NAMALWA (cell line): ENCODE measurements at regions not wholly inside any gene's neighbourhood (a gene's known extent, or its start where the extent isn't known, plus 50 kb on each side); places are given as distances from the start of the nearest gene placed in this dataset.
"Not testable (repeated sequence)": the region's sequence is repeated elsewhere in the genome, so short reads cannot be mapped to it uniquely, and the experiment has no call there.

Experiments
- DNase-seq: peaks from one replicate; pipeline ENCODE4 v3.0.0-alpha.2; 2015; ENCODE audit warnings: low spot score

- no peak for DNase-seq
Observed at GRCh38 chr7:32681174-32681518, 185.9 kb downstream of the AVL9 start.

GRCh38 chr7:32680259-32681173, 185.2 kb downstream of the AVL9 start:
- DNase-seq = no peak

DNA sequence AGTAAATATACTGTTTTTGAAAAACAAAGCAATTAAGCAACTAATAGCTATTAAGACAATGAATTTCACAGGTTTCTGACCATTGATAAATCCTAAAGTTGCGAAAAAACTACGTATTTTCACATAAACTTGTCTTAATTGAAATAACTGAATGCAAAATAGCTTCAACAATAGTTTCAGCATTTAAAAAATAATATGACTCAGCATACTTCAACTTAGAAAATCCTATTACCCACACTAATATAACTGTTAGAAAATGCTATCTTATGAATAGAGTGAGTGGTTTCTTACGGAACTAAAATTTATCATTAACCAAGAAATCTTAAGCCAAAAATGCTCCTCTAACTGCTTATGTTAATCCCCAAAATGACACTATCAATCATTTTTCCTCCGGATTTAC, 183.9 kb downstream of the AVL9 start:
- DNase-seq = no peak

GRCh38 chr7:32677593-32677992, 182.3 kb downstream of the AVL9 start:
- DNase-seq = no peak

DNA sequence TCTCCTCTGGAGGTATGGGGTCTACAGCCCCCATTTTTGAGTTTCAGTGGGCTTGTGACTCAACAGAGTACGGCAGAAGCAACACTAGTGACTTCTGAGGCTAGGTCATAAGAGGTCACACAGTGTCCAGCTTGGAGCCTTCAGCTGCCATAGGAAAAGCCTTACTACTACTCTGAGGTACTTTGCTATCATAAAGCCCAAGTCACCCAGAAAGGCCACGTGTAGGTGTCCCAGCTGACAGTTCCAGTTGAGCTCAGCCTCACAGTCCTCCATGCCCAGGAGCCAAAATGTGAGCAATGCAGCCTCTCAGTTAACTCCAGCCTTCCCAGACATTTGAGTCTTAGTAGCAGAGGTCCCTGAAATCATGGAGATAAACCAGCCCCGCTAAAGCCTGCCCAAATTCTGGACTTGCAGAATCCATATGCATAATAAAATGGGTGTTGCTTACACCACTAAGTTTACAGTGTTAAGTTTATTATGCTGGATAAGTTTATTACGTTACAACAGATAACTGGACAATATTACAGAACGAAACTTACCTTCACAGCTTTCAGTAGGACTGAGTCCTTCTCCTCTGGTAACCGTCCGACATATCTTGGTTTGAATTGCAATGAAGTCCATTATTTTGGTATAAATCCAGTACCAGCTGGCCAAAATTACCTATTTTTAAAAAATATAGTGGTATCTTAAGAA, 181.1 kb downstream of the AVL9 start:
- DNase-seq = no peak

- no peak for DNase-seq
Observed at GRCh38 chr7:32673275-32673983, 178.1 kb downstream of the AVL9 start.

DNA sequence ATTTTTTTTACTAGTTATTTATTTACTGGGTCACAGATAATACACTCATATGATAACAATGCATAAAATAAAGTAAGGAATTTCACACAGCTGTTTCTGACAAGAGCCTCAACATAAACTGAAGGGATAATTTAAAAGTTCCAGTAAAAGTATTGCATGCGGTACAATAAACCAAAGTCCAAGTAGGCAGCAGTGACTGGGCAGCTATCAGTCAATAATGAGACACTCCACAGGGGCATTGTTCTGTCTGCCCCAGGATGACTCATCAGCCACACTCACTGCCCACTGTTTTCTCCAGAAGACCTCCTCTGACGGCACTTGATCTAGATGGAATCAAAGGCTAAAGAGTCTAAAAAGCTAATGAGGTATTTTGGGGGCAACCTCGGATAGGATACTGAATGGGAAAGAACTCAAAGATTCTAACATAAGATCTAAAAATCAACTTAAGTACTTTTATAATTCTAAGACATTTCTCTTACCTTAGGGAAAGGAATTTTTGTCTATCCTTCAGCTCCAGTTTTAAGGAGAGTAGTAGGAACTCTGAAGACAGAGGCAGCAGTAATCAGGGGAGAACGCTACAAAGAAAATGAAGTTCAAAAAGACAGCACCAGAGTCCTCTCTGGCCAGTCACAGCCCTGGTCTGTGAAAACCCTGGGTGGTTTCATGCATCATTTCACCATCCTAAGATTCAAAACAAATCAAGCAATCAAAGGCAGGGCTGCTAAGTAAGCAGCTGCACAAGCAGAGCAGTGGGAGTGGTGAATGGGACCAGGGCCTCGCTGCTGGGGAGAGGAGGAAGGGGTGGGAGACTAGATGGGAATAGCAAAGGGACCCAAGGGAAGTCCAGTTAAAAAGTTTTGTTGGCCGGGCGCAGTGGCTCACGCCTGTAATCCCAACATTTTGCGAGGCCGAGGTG, 175.1 kb downstream of the AVL9 start:
- no peak for DNase-seq

DNA sequence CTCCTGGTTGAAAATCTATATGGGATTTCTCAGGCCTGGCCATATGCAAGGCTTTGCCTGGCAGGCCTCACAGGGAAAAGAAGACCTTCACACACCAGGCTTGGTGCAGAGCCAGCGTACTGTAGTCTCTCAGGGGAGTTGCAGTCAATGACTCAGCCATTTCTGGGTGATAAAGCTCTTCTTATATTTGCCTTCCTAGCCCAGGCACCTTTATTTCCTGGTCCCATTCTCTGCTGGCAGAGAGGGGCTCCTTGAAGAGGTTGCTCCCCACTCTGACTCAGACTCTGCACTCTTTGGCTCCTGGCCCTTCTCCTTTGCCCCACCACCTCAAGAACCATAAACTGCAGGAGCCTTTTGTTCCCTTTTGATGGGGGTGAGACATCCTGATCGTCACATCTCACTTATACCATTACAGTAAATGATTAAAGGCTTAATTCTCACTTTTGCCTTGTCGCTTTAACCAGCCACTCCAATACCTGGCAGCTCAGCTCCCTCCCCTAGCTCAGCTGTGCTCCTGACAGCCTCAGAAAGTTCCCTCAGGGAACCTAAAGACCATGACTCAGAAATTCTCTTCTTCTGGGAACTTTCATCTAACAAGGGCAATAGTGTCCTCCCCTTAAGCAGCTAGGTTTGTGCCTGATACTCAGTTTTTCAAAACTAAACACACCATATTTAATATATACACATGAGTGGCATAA, 174.0 kb downstream of the AVL9 start:
- not testable (repeated sequence) for DNase-seq

- DNase-seq = not testable (repeated sequence)
Observed at GRCh38 chr7:32668387-32669097, 173.3 kb downstream of the AVL9 start.

DNA sequence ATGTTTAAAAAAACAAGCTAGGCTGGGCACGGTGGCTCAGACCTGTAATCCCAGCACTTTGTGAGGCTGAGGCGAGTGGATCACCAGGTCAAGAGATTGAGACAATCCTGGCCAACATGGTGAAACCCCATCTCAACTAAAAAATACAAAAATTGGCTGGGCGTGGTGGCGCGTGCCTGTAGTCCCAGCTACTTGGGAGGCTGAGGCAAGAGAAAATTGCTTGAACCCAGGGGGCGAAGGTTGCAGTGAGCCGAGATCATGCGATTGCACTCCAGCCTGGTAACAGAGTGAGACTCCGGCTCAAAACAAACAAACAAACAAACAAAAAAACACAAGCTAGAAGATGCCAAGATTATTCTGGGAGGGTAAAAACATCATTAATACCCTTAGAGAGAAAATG, 172.3 kb downstream of the AVL9 start:
- DNase-seq = not testable (repeated sequence)

GRCh38 chr7:32663805-32664211, 168.5 kb downstream of the AVL9 start:
- DNase-seq = not testable (repeated sequence)

GRCh38 chr7:32662509-32662908, 167.2 kb downstream of the AVL9 start:
- not testable (repeated sequence) for DNase-seq

DNA sequence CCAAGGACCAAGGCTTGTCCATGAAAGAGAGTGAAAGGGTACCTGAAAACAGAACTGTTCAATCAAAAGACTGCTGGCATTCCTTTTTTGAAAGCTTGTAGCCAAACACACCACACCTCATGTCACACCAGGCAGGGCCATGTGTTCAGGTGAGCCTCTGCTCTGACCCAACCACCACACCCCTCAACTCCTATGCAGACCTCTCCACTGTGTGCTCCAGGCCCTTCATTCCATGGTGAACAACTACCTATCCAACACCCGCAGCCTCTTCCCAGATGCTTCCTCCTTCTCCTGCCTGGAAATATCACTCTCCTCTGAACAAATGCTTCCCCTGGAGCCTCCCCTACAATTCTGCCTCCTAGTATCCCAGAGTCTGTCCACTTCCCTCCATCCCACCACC, 166.6 kb downstream of the AVL9 start:
- DNase-seq = no peak

DNA sequence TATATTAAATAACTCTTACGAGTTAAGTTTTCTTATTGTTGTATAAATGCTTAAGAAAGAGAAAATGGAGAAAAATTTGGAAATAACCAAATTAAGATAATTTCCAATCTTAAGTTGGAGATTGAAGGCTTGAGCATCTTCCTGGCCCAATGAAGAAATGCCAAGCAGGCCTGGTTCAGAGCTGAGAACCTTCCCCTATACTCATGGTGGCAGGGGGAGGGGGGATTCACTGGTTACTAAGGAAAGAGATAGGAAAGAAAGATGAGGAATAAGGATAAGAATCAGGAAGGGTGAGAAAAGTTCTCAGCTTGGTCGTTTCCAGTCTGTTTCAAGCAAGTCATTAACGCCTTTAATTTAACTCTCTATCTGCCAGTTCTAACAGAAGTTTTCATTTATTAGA, 166.2 kb downstream of the AVL9 start:
- no peak for DNase-seq

DNA sequence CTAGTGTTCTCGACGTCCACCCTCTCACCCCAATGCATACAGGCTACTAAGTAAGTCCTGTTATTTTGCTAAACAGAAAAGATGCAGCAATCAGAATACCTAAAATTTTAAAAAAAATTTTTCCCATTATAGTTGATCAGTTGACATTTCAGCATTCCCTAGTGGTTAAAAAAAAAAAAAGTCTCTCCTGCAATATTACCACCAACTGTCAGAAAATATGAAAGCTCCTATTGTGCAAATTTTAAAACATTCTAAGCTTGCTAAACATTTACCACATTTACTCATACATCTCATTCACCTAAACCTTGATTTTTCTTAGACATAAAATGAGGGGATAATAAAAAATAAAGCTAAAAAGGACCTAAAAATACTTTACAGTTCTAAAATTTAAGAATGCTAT, 165.6 kb downstream of the AVL9 start:
- no peak for DNase-seq

- no peak for DNase-seq
Observed at GRCh38 chr7:32659853-32660252, 164.6 kb downstream of the AVL9 start.

- DNase-seq = no peak
Observed at GRCh38 chr7:32658467-32658869, 163.2 kb downstream of the AVL9 start.

- DNase-seq = no peak
Observed at GRCh38 chr7:32658034-32658433, 162.7 kb downstream of the AVL9 start.

DNA sequence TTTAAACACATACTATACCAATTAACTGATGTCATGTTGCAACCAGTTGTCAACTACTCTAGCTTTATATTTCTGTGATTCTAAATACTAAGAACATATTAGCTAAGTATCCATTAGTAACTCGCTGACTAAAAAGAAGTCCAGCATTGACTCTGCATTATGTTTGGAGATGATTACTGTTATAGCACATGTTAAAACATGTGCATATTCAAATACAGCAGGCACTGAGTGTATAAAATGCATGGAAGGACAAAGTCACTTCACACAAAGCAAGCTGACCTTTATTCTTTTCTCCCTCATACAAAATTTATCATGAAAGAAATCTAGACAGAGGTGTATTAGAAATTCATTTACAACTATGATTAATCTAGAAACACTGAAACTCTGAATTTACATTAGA, 159.3 kb downstream of the AVL9 start:
- DNase-seq = not testable (repeated sequence)

DNA sequence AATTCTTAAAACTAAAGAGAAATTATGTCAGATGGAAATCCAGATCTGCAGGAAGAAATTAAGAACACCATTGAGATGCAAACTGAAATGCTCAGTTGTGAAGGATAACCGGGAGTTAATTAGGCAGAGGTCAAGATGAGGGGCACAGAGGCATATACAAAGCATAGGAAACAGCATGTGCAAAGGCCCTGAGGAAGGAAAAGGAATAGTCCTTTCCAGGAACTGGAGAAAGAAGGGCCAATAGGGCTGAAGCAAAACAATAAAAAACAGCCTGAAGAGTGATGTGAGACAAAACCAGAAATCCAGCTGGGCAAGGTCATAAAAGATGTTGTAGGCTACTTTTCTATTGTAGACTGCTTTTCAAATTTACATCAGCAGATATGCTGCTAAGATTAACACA, 155.1 kb downstream of the AVL9 start:
- not testable (repeated sequence) for DNase-seq
